GM21515 (cell line): ENCODE measurements at regions not wholly inside any gene's neighbourhood (a gene's known extent, or its start where the extent isn't known, plus 50 kb on each side); places are given as distances from the start of the nearest gene placed in this dataset.

Source experiments
- ATAC-seq: cut with Tn5 transposase; IDR thresholded peaks from one replicate; pipeline ENCODE4 v1.9.1; 2021; ENCODE audit not compliant: unreplicated experiment

DNA sequence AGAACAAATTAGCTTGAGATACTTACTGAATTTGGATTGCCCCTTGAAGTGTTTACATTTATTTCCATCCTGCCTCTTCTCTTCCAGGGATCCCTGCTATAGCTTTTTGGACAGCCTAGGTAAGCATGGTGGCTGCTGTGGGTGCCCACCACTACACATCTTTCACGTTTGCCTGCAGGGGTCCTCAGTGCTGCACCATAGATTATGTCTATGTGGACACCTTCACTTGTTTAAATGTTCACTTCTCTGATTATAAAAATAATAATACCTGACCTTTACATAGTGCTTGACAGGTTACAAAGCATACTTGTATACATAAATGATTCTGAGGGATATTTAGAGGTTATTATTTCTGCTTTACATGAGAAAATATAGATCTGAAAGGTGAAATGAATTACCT lies 67.9 kb upstream of the SLC4A4 start:
- ATAC-seq: no peak

DNA sequence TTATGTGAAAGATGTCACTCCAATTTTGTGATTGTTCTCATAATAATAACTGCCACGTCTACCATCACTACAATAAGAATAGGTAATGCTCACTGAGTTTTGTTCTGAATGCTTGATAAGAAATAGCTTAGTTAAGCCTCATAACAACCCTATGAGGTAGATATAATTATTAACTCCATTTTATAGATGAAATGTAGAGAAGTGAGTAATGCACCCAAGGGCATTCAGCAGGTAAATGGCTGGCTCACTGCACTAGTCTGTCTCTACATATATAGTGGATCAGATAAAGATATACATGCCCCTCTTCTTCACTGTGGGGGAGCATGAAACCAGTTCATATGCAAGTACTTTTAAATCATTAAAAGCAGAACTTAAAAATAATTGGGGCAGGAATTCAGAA lies 65.8 kb upstream of the SLC4A4 start:
- no peak for ATAC-seq

DNA sequence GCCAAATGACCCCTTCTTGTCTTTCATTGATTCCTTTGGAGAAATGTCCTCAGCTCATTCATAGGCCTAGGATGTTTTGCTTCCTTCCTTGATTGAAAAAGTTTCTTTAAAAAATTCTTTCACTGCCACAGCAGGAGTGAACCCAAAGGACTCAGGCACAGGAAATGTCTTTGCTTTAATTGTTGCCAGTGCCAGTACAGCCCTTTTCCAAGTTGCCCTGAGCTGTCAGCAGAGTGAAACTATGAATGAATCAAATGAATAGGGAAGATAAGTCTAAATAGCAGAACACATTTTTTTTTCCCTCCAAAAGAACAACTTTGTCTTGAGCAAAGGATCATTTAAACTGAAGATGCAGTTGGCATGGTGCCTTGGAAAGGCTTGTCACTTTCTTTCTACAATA lies 63.8 kb upstream of the SLC4A4 start:
- ATAC-seq: no peak

DNA sequence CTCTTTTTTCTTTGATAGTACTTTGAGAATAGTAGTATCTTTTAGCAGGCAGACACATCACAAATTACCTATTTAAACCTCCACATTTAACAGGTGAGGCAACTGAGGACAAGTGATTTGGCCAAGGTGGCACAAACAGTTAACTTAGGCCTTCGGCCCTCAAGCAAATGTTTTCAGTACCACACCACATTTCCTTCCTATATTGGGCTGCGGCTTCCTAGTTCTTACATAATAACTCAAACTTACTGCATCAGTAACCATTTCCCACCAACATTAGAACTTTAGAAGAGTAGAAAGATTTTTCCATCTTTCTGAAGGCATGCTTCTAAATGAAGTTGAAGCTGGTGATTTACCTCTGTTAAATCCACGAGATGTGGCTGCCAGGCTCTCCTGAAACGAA lies 63.2 kb upstream of the SLC4A4 start:
- ATAC-seq: no peak

DNA sequence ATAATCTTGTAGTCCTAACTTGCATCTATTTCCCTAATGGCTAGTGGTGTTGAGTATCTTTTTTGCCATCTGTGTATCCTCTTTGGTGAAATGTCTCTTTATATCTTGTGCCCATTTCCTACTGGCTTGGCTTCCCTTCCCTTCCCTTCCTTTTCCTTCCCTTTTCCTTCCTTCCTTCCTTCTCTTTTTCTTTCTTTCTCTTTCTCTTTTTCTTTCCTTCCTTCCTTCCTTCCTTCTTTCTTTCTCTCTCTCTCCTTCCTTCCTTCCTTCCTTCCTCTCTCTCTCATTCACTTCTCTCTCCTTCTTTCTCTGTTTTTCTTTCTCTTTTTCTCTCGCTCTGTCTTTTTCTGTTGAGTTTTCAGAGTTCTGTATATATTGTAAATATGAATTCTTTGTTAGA lies 61.5 kb upstream of the SLC4A4 start:
- no peak for ATAC-seq

DNA sequence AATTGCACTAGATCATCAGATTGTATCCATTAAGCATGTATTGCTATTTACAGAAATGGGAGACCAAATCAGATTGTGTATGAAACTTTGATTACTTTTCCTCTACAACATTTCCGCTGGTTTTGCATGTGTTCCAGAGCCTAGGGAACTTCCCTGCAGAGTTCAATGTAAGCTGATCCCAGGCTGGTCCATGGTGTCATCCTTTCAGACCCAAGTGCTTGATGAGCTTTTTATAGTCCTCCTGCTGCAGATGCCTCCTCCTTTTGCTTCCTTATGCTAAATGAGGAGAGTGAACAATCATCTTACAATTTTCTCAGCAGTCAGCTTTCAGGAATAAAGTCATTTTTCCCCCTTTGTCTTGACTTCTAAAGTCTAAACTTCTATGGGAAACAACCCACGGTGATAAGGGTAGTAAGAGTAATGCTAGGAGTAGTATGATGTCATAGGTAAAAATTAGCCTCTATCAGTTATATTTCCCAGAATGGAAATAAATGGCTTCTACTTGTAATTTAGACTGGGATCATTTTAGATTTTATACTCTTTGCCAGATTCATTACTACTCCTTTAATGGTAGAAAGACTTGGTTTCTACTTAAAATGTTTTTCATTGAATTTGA lies 55.1 kb upstream of the SLC4A4 start:
- no peak for ATAC-seq

DNA sequence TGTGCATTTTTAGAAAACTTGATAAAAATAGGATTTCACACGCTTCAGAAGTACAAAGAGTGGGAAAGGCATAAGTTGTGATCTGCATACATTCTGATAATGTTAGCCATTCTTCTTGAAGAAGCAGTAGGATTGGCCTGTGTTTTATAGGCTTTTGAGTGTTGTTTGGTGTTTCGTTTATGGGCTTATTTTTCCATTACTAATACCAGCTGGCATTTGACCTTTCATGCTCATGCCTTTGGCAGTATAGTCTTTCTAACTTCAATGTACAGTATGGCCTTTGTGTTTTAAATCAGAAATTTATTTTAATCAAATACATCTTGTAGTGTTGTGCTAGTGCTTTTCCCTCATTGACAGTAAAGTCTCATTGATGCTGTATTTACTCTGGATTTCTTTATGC lies 51.5 kb upstream of the SLC4A4 start:
- ATAC-seq: no peak

DNA sequence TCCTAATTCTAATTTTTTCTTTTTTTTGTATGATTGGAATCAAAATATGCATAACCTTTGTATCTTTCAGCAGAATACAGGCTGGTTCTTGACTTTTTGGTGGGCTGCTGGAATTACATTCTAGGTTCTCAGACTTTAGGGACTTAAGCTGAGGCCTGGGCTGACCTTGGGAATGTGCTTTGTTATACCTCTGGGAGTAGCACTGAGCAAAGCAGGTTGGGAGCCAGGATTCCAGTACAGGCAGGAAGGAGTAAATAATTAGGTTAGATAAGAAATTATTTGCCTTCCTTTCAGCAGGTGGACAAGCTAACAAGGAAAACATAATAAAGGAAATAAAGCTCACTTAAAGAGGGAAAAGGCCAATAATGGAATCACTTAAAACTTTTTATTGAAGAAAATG lies 49.9 kb upstream of the SLC4A4 start:
- ATAC-seq: no peak
